GM19240 (cell line): ENCODE measurements at regions not wholly inside any gene's neighbourhood (a gene's known extent, or its start where the extent isn't known, plus 50 kb on each side); places are given as distances from the start of the nearest gene placed in this dataset.
"Not testable (repeated sequence)": the region's sequence is repeated elsewhere in the genome, so short reads cannot be mapped to it uniquely, and the experiment has no call there.

Experiments
- DNase-seq: peaks from one replicate; pipeline ENCODE4 v3.0.0; 2011; ENCODE audit warnings: low spot score; ENCODE audit not compliant: insufficient read length

DNA sequence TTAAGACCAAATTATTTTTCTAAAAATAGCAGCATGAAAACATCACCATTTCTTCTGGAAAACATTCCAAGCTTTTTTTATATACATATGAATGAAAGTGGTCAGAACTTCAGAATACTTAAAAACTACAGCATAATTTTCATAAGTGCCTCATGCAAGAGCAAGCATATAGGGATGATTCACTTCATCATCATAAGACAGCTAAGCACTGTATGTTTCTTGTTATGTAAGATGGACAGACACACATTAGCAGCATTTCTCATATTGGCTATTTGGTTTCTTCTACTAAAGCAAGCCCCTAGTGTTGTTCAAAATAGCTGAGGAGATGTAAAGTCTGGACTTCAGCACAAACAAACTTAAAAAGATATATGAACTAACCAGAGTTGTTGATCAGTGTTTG, 213.1 kb upstream of the NOCT start:
- DNase-seq, result no peak

DNA sequence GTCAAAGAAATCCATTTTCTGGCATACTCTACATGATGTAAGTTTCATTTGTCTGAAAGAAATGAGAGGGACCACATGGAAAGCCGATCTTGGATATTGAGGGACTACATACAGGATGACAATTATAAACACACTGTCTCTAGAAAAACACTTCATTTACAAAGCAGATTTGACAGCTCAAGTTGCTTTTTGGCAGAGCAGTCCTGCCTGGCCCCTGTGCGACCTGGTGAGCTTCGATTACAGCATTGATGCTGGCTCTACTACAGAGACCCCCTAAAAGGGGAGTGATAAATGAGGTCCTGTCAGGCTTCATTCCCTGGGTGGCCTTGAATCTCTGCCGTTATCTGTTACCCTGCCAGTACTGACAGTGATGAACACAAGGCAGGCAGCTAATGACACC, 215.2 kb upstream of the NOCT start:
- DNase-seq, result no peak

DNA sequence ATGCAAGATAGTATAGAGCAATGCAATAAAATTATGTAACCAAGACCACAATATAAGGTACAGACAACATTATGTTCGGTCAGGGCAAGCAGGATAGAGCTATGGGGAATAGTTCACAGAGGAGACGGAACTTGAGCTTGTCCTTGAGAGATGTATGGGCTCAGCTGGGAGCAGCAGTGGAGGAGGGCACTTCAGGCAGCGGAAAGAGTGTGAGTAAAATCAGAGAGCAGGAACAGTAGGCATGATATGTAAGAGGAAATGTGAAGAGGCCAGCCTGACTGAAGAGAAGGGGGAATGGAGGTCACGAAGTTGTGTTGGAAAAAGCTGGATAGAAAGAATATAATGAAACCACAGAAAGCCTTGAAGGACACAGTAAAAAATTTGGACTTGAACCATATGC, 217.2 kb upstream of the NOCT start:
- DNase-seq, result no peak

DNA sequence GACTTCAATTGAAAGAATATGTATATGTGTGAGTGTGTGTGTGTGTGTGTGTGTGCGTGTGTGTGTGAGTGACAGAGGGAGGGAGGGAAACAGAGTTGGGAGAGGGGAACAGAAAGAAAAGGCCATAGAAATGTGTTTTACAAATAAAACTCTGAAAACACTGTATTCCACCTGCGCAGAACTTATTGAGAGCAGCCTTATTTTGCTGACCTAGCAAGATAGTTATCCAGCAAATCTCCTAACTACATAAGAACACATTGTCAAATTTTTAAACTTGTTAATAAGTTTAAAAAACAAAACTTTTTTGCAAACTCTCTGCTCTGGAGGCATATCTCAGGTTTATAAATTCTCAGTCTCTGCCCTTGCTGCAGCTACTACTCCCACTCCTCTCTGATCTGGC, 217.9 kb upstream of the NOCT start:
- DNase-seq, result no peak

DNA sequence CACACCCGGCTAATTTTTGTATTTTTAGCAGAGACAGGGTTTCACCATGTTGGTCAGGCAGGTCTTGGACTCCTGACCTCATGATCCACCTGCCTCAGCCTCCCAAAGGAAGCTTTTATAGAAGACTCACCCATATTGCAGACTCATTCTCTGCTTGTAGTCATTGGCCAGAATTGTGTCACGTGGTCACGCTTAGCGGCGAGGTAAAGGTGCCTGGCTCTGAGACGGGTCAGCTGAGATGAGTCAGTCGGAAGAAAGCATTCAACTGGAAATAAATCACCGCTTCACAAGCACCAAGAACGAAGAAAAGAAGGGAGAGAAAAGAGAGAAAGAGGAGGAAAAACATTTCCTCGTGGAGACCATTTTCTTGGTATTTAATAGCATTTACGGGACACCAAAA, 218.8 kb upstream of the NOCT start:
- no peak for DNase-seq

DNA sequence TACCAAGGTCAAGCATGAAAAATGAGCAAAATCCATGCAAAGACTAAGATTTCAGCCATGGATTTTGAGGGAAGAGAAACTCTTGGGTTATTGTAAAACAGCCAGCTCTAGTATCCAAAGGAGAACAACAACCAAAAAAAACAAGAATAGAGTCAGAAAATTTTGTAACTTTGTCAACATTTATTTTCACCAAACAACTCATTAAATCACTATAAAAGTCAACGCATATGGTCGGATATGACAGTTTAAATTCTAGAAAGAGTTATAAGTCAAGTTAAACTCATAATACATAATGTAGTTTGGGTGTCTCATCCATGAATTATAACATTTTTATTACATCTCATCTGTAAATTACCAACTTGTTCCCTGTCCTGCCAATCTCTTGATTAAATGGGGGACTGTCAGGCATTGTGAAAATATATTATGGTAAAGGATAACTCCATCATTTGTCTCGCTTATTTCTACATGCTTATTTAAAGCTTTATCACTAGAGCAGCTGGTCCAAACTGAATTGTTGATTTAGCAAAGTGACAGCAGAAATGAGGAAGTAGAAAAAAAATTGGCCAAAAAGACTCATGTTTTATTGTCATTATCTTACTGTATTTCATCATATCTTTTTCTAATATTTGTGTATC, 224.8 kb upstream of the NOCT start:
- no peak for DNase-seq

DNA sequence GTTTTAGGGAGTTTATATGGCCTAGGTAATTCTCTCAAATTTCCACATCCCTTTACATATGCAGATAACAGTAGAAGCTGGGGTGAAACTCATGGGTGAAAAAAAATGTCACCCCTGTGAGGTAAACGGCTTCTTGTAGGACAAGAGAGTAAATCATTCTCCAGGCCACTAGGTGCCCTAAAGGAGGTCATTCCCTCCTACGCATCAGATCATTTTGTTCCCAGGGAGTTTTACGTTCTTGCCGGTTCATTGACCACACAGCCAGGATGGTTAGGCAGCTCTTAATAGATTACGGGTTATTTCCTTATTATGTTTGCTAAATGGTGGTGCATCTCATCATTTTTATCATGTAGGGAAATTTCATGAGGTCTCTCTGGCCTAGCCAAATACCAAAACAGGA, 225.8 kb upstream of the NOCT start:
- no peak for DNase-seq

DNA sequence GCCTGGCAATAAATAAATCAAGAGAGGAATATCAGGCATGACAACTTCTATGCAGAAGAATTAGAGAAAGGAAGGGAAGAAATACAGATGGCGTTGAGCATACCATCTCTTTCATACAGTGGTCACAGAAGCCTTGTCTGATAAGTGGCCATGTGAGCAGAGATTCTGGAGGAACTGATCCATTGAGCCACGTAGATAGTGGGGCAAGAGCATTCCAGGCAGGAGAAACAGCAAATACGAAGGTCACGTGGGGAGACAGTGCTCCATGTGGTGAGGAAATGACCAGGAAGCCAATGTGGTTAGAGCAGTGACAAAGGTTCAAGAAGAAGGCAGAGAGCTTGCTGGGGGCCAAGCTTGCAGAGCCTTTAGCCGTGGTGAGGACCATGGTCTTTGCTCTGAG, 226.7 kb upstream of the NOCT start:
- DNase-seq, result no peak

DNA sequence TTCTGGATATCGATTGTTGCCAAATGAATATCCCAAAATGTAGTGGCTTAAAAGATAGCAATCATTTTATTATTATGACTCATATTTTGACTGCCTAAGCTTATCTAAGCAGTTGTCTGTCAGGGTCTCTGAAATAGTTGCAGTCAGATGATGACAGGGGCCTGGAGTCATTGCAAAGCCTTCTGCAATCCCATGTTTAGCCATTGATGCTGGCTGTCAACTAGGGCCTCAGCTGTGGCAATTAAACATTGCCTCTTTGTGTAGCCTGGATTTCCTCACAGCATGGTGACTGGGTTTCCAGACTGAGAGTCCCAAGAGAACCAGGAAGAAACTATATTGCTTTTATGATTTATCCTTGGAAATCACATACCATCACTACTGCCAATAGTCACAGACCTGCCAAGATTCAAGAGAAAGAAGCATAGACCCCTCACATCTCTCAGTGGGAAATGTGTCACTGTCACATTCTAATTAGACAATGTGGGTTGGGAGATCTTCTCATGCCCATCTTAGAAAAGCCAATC, 227.3 kb upstream of the NOCT start:
- no peak for DNase-seq

- DNase-seq, result not testable (repeated sequence)
Observed at GRCh38 chr4:138779761-138780160, 235.8 kb upstream of the NOCT start.

DNA sequence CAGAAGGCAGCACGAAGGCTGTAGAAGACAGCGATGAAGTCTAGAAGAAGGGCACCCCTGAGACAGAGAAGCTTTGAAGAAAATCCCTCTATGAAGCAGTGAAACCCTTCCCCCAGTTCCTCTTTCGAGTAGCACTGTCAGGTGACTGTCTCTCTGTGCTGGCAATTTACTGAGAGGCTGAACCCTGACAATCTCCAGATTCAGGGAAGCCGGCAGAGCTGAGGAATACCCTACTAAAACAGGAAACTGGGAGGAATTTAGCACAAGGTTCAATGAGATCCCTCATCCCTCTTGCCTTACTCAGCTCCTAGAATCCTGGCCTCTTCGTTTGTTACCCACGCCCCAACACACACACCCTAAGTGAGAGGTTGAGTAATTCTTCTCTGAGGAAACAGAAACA, 239.7 kb upstream of the NOCT start:
- no peak for DNase-seq

- no peak for DNase-seq
Observed at GRCh38 chr4:138775489-138775888, 240.1 kb upstream of the NOCT start.

DNA sequence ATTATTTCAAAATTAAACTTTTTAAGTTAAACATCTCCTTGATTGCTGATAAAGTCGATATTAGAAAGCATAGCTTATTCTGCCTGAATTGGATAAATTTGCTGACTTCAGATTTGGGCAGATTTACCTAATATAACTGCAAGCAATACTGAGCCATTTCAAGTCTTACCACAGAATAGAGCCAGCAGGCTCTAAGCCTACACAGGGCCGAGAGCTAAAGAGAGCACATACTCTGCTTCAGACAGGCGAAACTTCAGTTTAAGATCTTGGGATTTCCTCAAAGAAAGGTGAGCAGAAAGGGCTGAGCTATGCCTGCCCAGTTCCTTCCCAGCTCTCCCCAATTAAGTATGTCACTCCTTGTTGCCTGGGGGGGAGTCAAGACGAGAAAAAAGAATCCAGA, 240.6 kb upstream of the NOCT start:
- DNase-seq, result no peak

GRCh38 chr4:138774125-138774524, 241.5 kb upstream of the NOCT start:
- not testable (repeated sequence) for DNase-seq

DNA sequence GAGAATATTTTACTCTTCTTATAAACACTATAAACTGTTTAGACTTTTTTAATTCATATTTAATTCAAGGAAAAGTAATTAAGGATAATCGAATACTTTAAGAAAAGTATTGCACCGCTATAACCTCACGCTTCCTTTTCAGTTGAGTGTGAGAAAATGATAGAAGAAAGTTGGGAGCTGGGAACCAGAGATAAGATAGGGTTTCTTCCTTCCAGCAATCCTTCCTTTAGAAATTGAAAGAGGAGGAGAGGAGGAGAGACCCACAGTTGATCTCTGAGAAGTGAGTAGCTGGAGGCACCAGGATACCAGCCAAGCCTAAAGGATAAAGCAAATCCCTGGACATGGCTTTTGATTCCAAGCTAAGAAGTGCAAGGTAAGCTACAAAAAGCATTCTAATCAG, 242.3 kb upstream of the NOCT start:
- no peak for DNase-seq

DNA sequence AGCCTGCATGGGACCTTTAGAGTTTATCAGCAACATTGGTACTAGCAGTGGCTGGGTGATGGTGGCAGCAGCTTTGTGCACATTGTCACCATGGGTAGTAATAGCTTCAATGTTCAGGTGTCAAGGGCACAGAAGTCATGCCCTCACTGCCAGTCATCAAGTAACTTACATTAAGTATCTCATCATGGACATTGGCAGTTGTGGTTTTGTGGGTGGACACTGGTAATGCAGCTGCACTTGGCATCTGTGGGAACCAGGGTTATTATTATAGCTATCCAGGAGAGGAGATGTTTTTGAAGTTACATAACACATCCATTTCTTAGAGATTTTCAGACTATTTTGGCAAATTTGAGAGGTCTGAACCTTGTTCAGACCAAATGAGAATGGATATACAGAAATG, 243.2 kb upstream of the NOCT start:
- DNase-seq, result no peak

- DNase-seq, result no peak
Observed at GRCh38 chr4:138770818-138771217, 244.8 kb upstream of the NOCT start.

DNA sequence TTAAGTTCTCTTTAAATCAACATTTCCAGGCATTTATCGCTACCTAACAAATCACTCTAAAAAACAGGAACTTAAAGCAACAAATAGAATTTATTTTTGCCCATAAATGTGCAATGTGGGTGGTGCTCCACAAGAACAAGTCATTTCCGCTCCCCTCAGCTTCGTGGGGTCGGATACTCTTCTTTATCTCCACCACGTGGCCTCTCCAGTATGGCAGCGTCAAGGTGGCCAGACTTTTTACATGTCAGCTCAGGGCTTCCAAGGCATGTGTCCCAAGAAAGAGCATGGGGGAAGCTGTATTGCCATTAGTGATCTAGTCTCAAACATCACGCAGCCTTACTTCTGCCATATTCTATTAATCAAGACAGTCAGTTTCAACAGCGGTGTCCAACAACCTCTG, 249.2 kb upstream of the NOCT start:
- no peak for DNase-seq

GRCh38 chr4:138765442-138765841, 250.1 kb upstream of the NOCT start:
- DNase-seq, result no peak

GRCh38 chr4:138761638-138762220, 253.9 kb upstream of the NOCT start:
- DNase-seq, result no peak

GRCh38 chr4:138759554-138759902, 256.1 kb upstream of the NOCT start:
- no peak for DNase-seq

DNA sequence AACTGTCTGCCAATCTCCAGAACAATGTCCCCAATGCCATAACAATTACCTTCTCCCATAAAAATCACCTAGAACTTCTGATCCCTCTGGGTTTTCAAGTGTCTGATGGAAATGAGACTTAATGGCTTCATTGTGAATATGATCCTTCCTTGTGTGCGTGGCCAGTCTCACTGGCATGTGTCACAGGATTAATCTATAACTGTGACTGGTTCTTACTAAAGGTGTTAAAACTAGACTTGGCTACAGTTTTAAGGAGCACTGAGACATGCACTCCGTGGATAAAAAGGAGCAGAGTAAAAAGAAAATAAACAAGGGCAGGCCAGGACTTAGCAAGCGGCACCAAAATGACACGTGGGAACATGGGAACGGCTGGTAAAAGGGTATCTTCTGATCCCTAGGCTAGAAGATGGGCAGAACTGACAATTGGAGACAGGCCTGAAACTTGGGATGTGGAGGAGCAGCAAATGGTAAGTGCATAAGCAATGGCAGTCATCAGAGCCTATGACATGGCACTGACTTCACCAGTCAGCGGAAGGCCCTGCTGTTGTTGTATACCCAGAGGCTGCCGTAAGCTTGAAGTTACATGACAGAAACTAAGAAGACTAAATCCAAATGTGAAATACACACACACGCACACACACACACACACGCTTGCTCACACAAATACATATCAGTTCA, 256.6 kb upstream of the NOCT start:
- DNase-seq, result no peak

- no peak for DNase-seq
Observed at GRCh38 chr4:138758196-138758595, 257.4 kb upstream of the NOCT start.
